Sigmoid colon (tissue), 6 donors: ENCODE measurements at regions not wholly inside any gene's neighbourhood (a gene's known extent, or its start where the extent isn't known, plus 50 kb on each side); places are given as distances from the start of the nearest gene placed in this dataset.

Experiments used
- DNase-seq: peaks from one replicate; pipeline ENCODE4 v3.0.0-alpha.2; 2019
- H3K27ac ChIP-seq, 4 donors: fragments of 200-600 bp; sonication (generic); one replicate each; pipeline ENCODE4 v1.5.1; 2016 to 2019; ENCODE audit warnings: mild to moderate bottlenecking in 1 of 4
- H3K27me3 ChIP-seq, 3 donors: fragments of 200-600 bp; sonication (generic); one replicate each; pipeline ENCODE4 v1.5.1; 2019; ENCODE audit warnings: mild to moderate bottlenecking in 1 of 3
- H3K36me3 ChIP-seq, 4 donors: fragments of 200-600 bp; sonication (generic); one replicate each; pipeline ENCODE4 v1.5.1; 2016 to 2019
- H3K4me1 ChIP-seq, 4 donors: fragments of 200-600 bp; sonication (generic); one replicate each; pipeline ENCODE4 v1.5.1; 2017 to 2019
- H3K4me3 ChIP-seq, 4 donors: fragments of 200-600 bp; sonication (generic); one replicate each; pipeline ENCODE4 v1.5.1; 2017 to 2019; ENCODE audit warnings: mild to moderate bottlenecking in 2 of 4, moderate library complexity in 1 of 4
- H3K9me3 ChIP-seq, 4 donors: fragments of 200-600 bp in 3 of 4; sonication (generic) in 3 of 4; one replicate each; pipeline versions ENCODE4 v1.5.1 to v1.6.1; 2013 to 2019
- EP300 ChIP-seq, 4 donors: sonication (generic); formaldehyde crosslinking; IDR thresholded peaks; one replicate each; pipeline ENCODE4 v1.6.1; 2017; ENCODE audit warnings: antibody characterized with exemption in 4 of 4
- POLR2A ChIP-seq, 2 donors: fragments of 450-650 bp; IDR thresholded peaks; one replicate each; pipeline ENCODE4 v1.6.1; 2016; ENCODE audit warnings: antibody characterized with exemption in 2 of 2, mild to moderate bottlenecking in 2 of 2, moderate library complexity in 2 of 2
- POLR2AphosphoS5 ChIP-seq, 4 donors: sonication (generic); formaldehyde crosslinking; IDR thresholded peaks; one replicate each; pipeline ENCODE4 v1.6.1; 2017; ENCODE audit warnings: antibody characterized with exemption in 4 of 4
- WGBS, 2 donors: extraction: QIAGEN DNeasy Blood & Tissue Kit; methylation state at CpG; one replicate each; pipeline ENCODE4 v1.1.7; 2013; 5-methylcytosine and 5-hydroxymethylcytosine counted together
- intact Hi-C: fragments of 100-400 bp; cut with DNase I; formaldehyde crosslinking; loops from one replicate; pipeline ENCODE4 v1.15.1; 2023
- TF ChIP-seq, protein P1 (sequence below), 4 experiments: fragments of 450-650 bp in 3 of 4; fragments of 200-600 bp in 1 of 4; IDR thresholded peaks; one replicate each; pipeline ENCODE4 v1.5.1; 2016 to 2019; ENCODE audit warnings: antibody characterized with exemption in 4 of 4, mild to moderate bottlenecking in 3 of 4, moderate library complexity in 2 of 4
- donor health status: healthy with polysubstance abuse.
- donor health status: healthy.

DNA sequence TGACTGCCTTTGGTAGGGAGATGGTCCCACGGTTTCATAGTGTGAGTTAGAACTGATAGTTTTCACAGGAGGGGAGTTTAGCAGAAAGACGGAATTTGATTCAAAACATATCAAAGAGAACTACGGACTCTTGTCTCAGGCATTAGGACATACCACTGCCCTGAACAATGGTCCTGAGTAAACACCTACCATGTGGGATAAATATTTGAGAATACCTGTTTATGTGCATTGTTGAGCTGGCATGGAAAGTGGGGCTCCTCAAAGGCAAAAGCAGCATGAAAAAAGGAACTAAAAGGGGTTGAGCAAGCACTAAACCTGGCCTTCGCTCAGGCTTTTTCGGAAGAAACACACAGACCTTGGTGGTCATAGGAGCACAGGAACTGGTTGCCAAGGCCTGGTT is 144.4 kb downstream of the ZNF621 start:
- Histone ChIP-seq H3K9me3 (no peaks in the 10 kb centered on the region), H3K27me3 (no peaks in the 10 kb centered on the region), H3K27ac (no peak overlapping the region), H3K36me3 (no peaks in the 10 kb centered on the region), H3K4me3 (no peak overlapping the region), H3K4me1 (no peaks in the 10 kb centered on the region)
- WGBS, 2 donors, result 76 to 95% methylated on average over 5 of the region's 5 CpGs
- DNase-seq, result no peak
- intact Hi-C loops, result no loop called here
- TF ChIP-seq POLR2A (IDR thresholded peaks at IDR 0.05), result no peak
- TF ChIP-seq EP300 (IDR thresholded peaks at IDR 0.05), result no peak
- TF ChIP-seq, protein P1, sequence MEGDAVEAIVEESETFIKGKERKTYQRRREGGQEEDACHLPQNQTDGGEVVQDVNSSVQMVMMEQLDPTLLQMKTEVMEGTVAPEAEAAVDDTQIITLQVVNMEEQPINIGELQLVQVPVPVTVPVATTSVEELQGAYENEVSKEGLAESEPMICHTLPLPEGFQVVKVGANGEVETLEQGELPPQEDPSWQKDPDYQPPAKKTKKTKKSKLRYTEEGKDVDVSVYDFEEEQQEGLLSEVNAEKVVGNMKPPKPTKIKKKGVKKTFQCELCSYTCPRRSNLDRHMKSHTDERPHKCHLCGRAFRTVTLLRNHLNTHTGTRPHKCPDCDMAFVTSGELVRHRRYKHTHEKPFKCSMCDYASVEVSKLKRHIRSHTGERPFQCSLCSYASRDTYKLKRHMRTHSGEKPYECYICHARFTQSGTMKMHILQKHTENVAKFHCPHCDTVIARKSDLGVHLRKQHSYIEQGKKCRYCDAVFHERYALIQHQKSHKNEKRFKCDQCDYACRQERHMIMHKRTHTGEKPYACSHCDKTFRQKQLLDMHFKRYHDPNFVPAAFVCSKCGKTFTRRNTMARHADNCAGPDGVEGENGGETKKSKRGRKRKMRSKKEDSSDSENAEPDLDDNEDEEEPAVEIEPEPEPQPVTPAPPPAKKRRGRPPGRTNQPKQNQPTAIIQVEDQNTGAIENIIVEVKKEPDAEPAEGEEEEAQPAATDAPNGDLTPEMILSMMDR (IDR thresholded peaks at IDR 0.05), result no peak

DNA sequence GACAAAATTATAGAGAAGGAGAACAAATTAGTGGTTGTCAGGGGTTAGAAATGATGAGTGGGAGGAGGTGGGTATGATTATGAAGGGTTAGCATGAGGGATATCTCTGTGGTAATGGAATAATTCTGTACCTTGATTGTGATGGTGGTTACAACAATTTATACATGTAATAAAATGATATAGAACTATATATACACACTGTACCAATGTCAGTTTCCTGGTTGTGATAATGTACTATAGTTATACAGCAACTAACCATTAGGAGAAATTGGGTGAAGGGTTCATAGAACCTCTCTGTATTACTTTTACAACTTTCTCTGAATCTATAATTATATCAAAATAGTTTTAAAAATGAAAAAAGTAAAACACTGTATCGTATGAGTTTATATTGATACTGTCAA is 148.1 kb downstream of the ZNF621 start:
- Histone ChIP-seq H3K36me3 (no peaks in the 10 kb centered on the region), H3K27ac (no peak overlapping the region), H3K9me3 (peaks cover 0 to 2% (median 0%) of the 10 kb centered on the region in 4 donors), H3K4me1 (no peaks in the 10 kb centered on the region), H3K4me3 (no peak overlapping the region), H3K27me3 (no peaks in the 10 kb centered on the region)
- no peak for DNase-seq
- TF ChIP-seq POLR2A (IDR thresholded peaks at IDR 0.05) (no peak), POLR2AphosphoS5 (IDR thresholded peaks at IDR 0.05) (no peak), EP300 (IDR thresholded peaks at IDR 0.05) (no peak)
- TF ChIP-seq, protein P1 (IDR thresholded peaks at IDR 0.05), result no peak
- WGBS, 2 donors, result 20 to 78% methylated on average over 1 of the region's 1 CpG
- intact Hi-C loops, result no loop called here

DNA sequence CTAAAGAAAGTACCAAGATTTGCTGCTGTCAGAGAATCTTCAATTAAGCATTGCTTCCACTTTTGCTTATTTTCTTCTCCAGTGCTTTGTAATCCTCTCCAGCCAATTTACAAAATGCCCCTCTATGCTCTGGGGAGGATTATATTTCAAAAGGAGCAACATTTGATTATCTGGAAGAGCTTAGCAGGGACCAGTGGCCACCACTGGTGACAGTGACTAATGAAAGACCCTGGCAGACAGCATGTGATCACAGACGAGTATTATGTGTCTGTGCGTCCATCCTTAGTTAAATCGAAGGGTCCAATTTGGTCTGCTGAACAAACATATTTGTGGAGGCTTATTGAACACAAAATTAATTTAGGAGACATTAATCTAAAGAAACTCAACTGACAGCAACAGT is 152.6 kb downstream of the ZNF621 start:
- H3K9me3 ChIP-seq, result peaks cover 0 to 2% (median 0%) of the 10 kb centered on the region in 4 donors
- no peaks in the 10 kb centered on the region for H3K4me1 ChIP-seq
- no peak for DNase-seq
- intact Hi-C loops, result no loop called here
- 95 to 98% methylated on average over 3 of the region's 3 CpGs for WGBS, 2 donors
- H3K27me3 ChIP-seq, result no peaks in the 10 kb centered on the region
- TF ChIP-seq EP300 (IDR thresholded peaks at IDR 0.05), result no peak
- TF ChIP-seq POLR2AphosphoS5 (IDR thresholded peaks at IDR 0.05), result no peak
- no peak for TF ChIP-seq POLR2A (IDR thresholded peaks at IDR 0.05)
- TF ChIP-seq, protein P1 (IDR thresholded peaks at IDR 0.05), result no peak
- H3K36me3 ChIP-seq, result no peaks in the 10 kb centered on the region
- H3K4me3 ChIP-seq, result no peak overlapping the region
- H3K27ac ChIP-seq, result no peak overlapping the region

DNA sequence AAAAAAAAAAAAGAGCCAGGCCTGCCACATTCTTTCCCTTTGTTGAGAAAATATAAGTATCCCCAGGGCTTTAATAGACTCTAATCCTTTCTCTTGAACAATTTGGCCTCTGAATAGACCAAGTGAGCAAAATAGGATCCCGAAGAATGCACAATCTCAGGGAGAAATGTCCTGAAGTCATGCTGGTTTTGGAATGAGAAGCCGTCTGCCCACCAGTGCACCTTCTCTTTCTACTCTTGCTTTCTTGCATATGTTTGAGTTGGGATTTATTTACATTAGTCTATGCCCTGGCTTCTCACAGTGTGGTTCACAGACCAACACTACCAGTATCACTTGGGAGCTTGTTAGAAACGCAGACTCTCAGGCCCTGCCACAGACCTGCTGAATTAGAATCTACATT is 153.0 kb downstream of the ZNF621 start:
- 92 to 94% methylated on average over 3 of the region's 3 CpGs for WGBS, 2 donors

DNA sequence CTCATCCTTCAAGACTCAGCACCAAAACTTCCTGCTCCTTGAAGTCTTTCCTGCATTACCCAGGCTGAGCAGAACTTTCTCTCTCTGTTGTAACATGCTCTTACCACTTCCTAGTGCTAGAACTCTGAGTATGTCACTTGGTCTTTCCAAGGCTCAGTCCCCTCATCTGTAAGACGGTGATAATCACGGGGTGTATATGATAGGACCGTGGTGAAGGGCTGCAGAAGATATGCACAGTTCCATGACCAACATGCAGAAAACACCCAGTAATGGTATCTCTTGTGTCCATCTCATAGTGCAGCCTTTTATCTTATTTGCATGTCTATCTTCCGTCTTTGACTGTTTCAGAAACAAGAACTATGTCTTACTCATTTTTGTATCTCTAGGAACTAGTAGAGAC is 154.5 kb downstream of the ZNF621 start:
- H3K27ac ChIP-seq, result no peak overlapping the region
- TF ChIP-seq EP300 (IDR thresholded peaks at IDR 0.05) (no peak), POLR2A (IDR thresholded peaks at IDR 0.05) (no peak)
- H3K4me1 ChIP-seq, result no peaks in the 10 kb centered on the region
- WGBS, 2 donors, result 89 to 90% methylated on average over 4 of the region's 4 CpGs
- no peaks in the 10 kb centered on the region for H3K36me3 ChIP-seq
- peaks cover 0 to 2% (median 0%) of the 10 kb centered on the region in 4 donors for H3K9me3 ChIP-seq
- no peaks in the 10 kb centered on the region for H3K27me3 ChIP-seq
- H3K4me3 ChIP-seq, result no peak overlapping the region
- intact Hi-C loops, result no loop called here
- DNase-seq, result no peak

More for the DNA sequence above, 153.0 kb downstream of the ZNF621 start:
- intact Hi-C loops, result no loop called here
- TF ChIP-seq, protein P1 (IDR thresholded peaks at IDR 0.05), result no peak
- TF ChIP-seq POLR2AphosphoS5 (IDR thresholded peaks at IDR 0.05) (no peak), EP300 (IDR thresholded peaks at IDR 0.05) (no peak), POLR2A (IDR thresholded peaks at IDR 0.05) (no peak)
- H3K4me3 ChIP-seq, result no peak overlapping the region
- no peak for DNase-seq
- no peak overlapping the region for H3K27ac ChIP-seq
- H3K4me1 ChIP-seq, result no peaks in the 10 kb centered on the region
- H3K36me3 ChIP-seq, result no peaks in the 10 kb centered on the region
- H3K9me3 ChIP-seq, result peaks cover 0 to 2% (median 0%) of the 10 kb centered on the region in 4 donors
- H3K27me3 ChIP-seq, result no peaks in the 10 kb centered on the region
